ENCODE measurements at regions not wholly inside any gene's neighbourhood (a gene's known extent, or its start where the extent isn't known, plus 50 kb on each side); places are given as distances from the start of the nearest gene placed in this dataset.

- TF ChIP-seq, protein P1, sequence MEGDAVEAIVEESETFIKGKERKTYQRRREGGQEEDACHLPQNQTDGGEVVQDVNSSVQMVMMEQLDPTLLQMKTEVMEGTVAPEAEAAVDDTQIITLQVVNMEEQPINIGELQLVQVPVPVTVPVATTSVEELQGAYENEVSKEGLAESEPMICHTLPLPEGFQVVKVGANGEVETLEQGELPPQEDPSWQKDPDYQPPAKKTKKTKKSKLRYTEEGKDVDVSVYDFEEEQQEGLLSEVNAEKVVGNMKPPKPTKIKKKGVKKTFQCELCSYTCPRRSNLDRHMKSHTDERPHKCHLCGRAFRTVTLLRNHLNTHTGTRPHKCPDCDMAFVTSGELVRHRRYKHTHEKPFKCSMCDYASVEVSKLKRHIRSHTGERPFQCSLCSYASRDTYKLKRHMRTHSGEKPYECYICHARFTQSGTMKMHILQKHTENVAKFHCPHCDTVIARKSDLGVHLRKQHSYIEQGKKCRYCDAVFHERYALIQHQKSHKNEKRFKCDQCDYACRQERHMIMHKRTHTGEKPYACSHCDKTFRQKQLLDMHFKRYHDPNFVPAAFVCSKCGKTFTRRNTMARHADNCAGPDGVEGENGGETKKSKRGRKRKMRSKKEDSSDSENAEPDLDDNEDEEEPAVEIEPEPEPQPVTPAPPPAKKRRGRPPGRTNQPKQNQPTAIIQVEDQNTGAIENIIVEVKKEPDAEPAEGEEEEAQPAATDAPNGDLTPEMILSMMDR (IDR thresholded peaks at IDR 0.05; ENCODE audit: control insufficient read depth, insufficient read depth, low read depth, low read length, missing control alignments): no peak
- DNase-seq (ENCODE audit: low read depth): no peak
- H3K4me3 ChIP-seq (ENCODE audit: control insufficient read depth, low read depth, low read length): no peak overlapping the region
Observed at GRCh38 chr3:72255791-72256559, 471.0 kb upstream of the PROK2 start.

DNA sequence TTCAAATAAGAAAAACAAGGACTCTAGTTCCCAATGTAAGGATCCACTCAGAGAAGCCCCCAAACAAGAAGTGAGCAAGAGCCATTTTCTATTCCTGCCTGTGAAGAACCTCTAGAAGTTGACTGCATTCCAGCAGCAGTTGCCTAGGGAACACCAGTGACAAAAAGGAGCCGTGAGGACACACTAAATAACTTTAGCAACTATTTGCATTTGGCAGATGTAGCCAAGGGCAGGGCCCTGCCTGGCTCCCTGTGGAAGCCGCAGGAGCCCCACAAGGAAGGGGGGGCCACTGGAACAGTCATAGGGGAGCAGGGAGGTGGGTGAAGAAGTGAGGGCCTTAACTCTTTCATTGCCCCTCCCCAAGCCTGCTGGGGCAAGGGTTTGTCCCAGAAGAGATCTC, 470.2 kb upstream of the PROK2 start:
- no peak for DNase-seq (ENCODE audit: low read depth)
- no peak overlapping the region for H3K4me3 ChIP-seq (ENCODE audit: control insufficient read depth, low read depth, low read length)
- TF ChIP-seq, protein P1 (IDR thresholded peaks at IDR 0.05; ENCODE audit: control insufficient read depth, insufficient read depth, low read depth, low read length, missing control alignments): no peak

DNA sequence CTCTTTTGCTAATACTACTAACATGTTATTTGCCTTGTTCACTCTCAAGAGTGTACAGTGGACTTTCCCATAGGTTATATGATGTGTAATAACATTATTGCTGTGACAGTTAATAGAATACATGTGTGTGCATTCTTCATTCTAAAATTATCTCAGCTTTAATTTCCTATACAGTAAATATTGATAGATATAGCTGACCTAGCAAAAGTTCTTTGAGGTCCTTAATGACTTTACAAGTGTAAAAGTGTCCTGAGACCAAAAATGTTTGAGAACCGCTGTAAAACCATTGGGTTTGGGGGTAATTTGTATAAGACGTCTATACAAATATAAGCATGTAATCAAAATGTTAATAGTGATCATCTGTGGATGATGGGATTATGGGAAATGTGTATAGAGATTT, 469.5 kb upstream of the PROK2 start:
- DNase-seq (ENCODE audit: low read depth): no peak
- no peak overlapping the region for H3K4me3 ChIP-seq (ENCODE audit: control insufficient read depth, low read depth, low read length)
- TF ChIP-seq, protein P1 (IDR thresholded peaks at IDR 0.05; ENCODE audit: control insufficient read depth, insufficient read depth, low read depth, low read length, missing control alignments): no peak

- TF ChIP-seq, protein P1 (IDR thresholded peaks at IDR 0.05; ENCODE audit: control insufficient read depth, insufficient read depth, low read depth, low read length, missing control alignments): no peak
- no peak overlapping the region for H3K4me3 ChIP-seq (ENCODE audit: control insufficient read depth, low read depth, low read length)
- DNase-seq (ENCODE audit: low read depth): no peak
Observed at GRCh38 chr3:72250725-72251124, 465.8 kb upstream of the PROK2 start.

DNA sequence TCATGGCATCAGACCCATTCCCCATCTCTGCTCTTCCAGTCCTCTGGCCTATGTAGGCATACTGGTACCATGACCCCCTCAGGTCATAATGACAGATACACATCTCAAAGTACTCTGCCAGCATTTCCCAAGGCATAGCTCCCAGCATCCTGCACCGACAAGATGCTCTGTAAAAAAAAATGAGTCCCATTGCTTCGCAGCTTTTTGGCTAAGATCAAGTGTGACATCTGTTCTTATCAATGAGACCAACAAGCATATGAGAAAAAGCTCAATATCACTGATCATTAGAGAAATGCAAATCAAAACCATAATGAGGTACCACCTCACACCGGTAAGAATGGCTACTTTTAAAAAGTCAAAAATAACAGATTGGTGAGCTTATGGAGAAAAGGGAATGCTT, 463.9 kb upstream of the PROK2 start:
- TF ChIP-seq, protein P1 (IDR thresholded peaks at IDR 0.05; ENCODE audit: control insufficient read depth, insufficient read depth, low read depth, low read length, missing control alignments): no peak
- no peak for DNase-seq (ENCODE audit: low read depth)

GRCh38 chr3:72248389-72248761, 463.4 kb upstream of the PROK2 start:
- TF ChIP-seq, protein P1 (IDR thresholded peaks at IDR 0.05; ENCODE audit: control insufficient read depth, insufficient read depth, low read depth, low read length, missing control alignments): no peak
- H3K4me3 ChIP-seq (ENCODE audit: control insufficient read depth, low read depth, low read length): no peak overlapping the region
- no peak for DNase-seq (ENCODE audit: low read depth)

More for the DNA sequence above, 463.9 kb upstream of the PROK2 start:
- H3K4me3 ChIP-seq (ENCODE audit: control insufficient read depth, low read depth, low read length): no peak overlapping the region

Data from AG09309 (cell line).